ENCODE measurements at regions not wholly inside any gene's neighbourhood (a gene's known extent, or its start where the extent isn't known, plus 50 kb on each side); places are given as distances from the start of the nearest gene placed in this dataset.

DNA sequence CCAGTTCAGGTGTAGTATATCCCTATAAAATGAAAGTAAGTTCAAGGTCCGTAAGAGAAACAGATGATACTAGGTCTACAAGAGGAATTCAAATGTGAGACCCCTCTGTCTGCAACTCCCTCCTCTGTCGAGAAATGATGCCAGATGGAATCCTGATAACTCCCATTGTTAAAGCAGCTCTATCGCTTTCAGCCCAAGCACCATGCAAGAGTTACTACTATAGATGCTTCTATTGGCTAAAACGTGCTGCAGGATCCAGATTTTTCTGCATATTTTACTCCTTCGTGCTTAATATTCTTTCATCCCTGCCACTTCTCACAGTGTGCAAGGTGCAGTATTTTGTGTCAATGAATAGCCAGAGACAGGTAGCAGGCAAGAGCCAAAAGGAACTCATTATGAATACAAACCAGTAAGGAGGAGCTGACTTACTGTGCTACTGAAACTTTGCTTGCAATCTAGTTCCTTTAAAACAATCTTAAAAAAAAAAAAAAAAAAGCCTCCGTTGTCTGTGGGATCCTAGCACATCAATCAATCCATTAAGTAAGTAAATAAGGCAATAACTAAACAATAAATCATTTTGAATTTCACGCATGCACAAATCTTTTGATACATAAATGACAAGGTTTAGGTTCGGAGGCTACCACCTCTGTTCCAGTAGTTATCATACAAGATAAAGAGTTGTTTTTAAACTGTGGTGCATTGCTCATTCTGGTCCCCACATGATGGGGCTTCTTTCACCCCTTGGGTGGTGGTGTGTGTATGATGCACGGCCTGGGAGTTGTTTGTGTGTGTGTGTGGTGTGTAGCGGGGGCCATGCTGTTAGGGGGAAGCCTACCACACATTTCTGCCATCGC lies 151.1 kb upstream of the MPDZ start:
- DNase-seq: no peak

GRCh38 chr9:13429301-13430190 lies 150.1 kb upstream of the MPDZ start:
- no peak for DNase-seq

DNA sequence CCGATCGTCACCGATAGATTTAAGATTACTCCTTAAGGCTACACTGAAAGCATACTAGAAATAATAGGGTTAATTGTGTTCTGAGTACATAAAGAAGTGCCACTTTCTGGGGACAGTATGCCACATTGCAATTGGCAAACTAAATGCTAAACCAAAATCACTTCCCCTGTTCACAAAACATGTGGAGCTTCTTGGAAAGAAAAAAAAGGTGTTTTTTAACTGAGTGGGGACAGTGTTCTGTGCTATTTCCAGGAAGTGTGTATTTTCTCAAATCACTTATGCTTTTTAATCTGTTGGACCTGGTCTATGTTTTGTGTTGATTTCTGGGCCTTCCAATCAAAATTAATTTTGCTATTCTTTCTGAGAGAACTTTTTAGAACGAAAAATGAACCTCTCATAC lies 149.3 kb upstream of the MPDZ start:
- no peak for DNase-seq

DNA sequence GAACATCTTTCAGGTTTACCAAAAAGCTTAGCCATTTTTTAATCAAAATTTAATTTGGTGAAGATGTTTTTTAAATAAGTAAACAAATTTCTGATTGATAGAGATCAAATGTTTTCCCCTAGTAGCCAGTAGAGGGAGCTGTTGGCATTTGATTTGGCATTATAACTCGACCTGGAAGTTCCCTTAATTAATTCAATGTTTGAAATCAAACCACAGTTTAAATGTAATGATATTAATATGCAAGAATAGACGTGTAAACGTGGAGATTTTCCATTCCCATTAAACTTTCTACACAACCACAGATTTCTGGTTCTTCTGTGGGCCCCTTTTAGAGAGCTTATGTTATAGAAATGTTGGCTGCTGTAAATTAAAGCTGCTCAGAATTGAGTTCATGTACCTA lies 148.1 kb upstream of the MPDZ start:
- DNase-seq: no peak

DNA sequence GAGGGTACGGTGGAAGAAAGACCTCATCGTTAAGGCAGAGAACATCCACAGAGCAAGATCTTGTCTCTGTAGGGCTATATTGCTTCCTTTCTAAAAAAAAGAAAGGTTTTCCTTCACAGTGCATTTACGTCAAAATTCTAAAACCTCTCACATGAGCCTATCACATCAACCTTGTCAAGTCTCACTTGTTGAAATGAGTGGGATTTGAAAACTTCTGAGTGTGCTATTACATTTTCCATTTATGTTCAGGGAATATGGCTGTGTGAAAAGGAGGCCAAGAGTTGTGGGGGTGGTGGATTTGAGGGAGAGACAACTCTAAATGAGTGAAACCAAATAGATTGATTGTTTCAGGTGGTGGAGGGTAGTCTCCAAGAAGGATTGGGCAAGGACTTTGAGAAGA lies 147.1 kb upstream of the MPDZ start:
- no peak for DNase-seq

DNA sequence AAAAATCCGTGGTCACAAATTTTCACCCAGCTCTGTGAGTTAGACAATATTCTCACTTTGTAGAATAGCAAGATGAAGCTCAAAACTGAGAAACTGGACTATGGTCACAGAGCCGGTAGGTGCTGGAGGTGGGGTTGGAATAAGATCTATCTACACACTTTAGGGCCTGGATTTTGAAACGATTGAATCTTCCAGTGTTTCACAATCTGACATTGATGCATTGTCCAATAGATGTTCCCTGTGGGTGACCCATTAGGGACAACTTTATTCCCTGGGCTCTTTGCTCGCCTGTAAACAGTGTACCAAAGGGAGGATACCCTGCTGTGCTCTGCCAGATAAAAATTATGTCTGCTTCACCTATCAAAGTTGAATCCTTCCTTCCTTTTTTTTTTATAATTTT lies 145.4 kb upstream of the MPDZ start:
- DNase-seq: no peak

- no peak for DNase-seq
Measured at GRCh38 chr9:13424204-13424603, 144.7 kb upstream of the MPDZ start.

DNA sequence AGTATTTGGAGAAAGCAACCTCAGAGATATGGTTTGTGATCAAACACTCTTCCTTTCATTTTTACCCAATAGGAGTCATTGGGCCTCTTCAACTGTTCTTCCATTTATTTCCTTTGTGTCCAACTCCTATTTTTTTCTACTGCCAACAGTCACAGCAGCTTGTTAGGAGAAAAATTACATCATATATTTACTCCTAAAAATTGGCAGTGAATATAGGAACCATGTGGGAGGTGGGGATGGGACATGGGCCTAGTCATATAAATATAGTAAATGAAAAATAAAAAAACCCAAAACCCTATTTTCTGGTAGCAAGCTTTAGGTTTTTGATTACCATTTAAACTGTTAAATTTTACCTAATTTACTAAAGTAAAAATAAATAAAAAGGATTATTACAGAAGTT lies 134.9 kb upstream of the MPDZ start:
- no peak for DNase-seq

GRCh38 chr9:13412331-13412730 lies 132.8 kb upstream of the MPDZ start:
- DNase-seq: no peak

- no peak for DNase-seq
Measured at GRCh38 chr9:13411791-13412190, 132.3 kb upstream of the MPDZ start.

- DNase-seq: no peak
Measured at GRCh38 chr9:13410566-13411031, 131.1 kb upstream of the MPDZ start.

- no peak for DNase-seq
Measured at GRCh38 chr9:13397661-13398060, 118.2 kb upstream of the MPDZ start.

- no peak for DNase-seq
Measured at GRCh38 chr9:13397220-13397619, 117.7 kb upstream of the MPDZ start.

GRCh38 chr9:13396418-13396817 lies 116.9 kb upstream of the MPDZ start:
- DNase-seq: no peak

DNA sequence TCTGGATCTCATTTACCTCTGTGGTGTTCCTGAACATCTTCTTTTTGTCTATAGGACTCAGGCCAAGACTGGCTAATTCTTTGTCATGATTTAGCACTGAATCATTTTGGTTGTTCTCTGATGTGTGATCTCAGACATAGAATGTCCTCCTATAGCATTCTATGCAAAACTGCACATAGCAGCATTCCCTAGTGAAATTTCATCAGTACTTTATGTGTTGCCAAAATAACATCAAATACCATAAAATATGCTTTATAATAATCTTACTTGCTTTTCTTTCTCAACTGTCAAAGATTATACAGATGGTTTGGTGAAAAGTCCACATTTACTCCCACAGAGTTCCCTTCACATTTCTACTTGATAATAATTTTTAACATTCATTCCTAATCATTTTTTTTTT lies 115.7 kb upstream of the MPDZ start:
- no peak for DNase-seq

- no peak for DNase-seq
Measured at GRCh38 chr9:13388157-13388556, 108.7 kb upstream of the MPDZ start.

DNA sequence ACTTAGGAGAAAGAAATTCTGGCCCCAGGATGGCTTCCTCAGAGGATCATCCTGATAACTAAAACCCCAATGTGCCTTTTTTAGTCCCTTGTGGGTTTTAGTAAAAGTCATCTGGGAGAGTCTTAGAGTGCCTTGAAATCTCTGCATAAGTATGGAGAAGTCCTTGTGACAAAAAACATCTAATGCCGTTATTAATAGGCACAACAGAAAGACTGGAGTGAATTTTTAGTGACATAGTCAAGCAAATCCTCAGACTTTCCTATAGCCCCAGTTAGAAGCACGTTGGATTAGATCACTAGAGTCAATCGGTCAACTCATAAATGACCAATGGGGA lies 108.2 kb upstream of the MPDZ start:
- DNase-seq: no peak

GRCh38 chr9:13386935-13387733 lies 107.6 kb upstream of the MPDZ start:
- no peak for DNase-seq

GRCh38 chr9:13386316-13386715 lies 106.8 kb upstream of the MPDZ start:
- no peak for DNase-seq

GRCh38 chr9:13383855-13384254 lies 104.4 kb upstream of the MPDZ start:
- no peak for DNase-seq

- no peak for DNase-seq
Measured at GRCh38 chr9:13383216-13383615, 103.7 kb upstream of the MPDZ start.

GRCh38 chr9:13382595-13382994 lies 103.1 kb upstream of the MPDZ start:
- DNase-seq: no peak

DNA sequence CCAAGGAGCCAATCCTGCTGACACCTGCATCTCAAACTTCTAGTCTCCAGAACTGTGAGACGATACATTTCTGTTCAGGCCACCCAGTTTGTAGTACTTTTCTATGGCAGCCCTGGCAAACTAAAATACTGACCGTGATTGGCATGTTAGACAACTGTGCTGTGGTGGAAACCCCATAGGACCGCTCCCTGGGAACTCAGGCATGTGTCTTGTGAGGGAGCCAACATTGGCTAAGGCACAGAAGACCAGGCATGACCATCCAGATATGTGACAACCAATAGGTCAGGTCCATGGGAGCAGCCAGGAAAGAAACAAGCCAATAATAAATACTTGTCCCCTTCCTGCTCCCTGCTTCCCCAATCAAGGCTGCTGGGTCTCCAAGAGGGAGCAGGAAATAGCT lies 101.4 kb upstream of the MPDZ start:
- DNase-seq: no peak
